GM19372 (cell line): ENCODE measurements at regions not wholly inside any gene's neighbourhood (a gene's known extent, or its start where the extent isn't known, plus 50 kb on each side); places are given as distances from the start of the nearest gene placed in this dataset.
"Not testable (repeated sequence)": the region's sequence is repeated elsewhere in the genome, so short reads cannot be mapped to it uniquely, and the experiment has no call there.

Source experiments
- ATAC-seq: cut with Tn5 transposase; IDR thresholded peaks from one replicate; pipeline ENCODE4 v1.9.1; 2021; ENCODE audit warnings: mild to moderate bottlenecking, low read depth, moderate library complexity; ENCODE audit not compliant: unreplicated experiment

DNA sequence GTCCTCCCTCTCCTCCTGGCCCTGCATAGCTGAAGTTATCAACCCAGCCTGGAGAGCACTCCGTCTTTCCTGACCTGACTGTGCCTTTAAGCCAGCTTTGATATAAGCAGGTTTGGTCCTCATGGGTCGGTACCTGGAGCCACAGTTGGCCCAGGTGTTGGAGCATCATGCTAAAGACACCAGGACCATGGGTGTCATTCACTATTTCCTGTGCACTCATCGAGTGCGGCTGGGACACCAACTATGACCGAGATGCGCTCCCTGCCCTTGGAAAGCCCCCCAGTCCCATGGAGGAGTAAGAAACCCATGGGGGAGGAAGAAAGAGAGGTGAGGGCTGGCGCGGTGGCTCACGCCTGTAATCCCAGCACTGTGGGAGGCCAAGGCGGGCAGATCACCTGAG, 78.9 kb upstream of the CCND2 start:
- ATAC-seq: no peak

DNA sequence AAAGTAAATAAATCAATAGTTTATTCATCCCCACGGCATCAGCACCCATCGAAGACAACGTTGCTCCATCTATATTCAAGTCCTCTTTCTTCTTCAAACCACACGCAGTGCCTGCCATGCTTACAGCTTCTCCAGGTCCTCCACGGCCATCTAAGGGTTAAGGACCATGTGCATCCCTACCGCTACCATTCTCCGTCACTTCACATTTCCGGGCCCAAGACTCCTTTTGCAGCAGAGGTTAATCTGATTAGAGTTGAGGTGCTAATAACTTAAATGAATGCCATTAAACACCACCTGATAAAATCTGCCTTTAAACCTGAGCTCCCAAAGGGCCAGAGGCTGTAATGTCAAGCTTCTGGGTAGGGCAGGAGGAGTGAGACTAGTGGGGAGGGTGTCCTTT, 79.7 kb upstream of the CCND2 start:
- ATAC-seq: no peak

DNA sequence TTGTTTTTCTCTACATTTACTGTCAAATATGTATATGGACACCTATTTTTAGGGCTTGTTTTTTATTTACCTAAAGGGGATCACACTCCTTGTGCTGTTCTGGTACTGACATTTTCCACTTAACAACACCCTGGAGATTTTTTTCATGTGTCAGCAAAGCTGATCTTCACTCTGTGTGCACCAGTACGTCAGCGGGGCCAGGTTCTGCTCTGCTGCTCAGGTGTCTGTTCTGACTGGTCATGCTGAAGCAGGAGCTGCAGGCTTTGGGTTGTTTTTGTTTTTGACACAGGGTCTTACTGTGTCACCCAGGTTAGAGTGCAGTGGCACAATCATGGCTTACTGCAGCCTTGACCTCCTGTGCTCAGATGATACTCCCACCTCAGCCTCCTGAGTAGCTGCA, 81.9 kb upstream of the CCND2 start:
- no peak for ATAC-seq

DNA sequence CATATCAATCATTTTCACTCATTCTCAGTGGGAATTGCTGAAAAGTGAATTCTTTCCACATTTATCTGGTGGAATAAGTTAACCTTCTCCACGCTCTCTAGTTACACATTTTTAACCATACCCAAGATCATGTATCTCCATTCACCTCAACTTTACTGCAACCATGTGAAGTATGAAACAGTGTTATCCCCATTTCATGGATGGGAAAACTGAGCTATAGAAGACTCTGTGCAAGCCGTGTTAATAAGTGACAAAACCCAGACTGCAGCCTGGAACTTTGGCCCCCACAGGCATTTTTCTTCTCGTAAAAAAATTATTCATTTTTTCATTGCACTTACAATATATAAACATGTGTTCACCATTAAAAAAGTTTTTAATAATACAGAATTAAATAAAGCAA, 82.4 kb upstream of the CCND2 start:
- no peak for ATAC-seq

DNA sequence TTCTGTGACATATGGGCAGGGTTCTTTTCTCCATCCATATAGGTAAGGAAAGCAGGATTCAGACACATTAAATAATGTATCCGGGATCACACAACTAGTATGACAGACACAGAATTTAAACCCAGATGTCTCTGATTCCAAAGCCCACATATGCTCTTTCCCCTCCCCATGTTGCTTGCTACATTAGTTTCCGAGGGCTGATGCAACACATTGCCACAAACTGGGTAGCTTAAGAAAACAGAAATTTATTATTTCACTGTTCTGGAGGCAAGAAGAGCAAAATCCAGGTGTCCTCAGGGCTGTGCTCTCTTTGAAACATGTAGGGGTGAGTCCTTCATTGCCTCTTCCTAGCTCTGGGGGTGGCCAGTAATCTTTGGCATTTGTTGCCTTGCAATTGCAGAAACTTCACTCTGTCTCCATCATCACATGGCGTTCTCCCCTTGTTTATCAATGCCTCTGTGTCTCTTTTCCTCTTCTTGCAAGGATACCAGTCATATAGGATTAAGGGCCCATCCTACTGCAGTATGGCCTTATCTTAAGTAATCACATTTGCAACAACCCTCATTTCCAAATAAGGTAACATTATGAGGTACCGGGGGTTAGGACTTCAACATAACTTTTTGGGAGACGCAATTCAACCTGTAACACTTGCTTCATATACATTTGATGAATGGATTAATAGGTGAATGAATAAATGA, 83.0 kb upstream of the CCND2 start:
- ATAC-seq: no peak

DNA sequence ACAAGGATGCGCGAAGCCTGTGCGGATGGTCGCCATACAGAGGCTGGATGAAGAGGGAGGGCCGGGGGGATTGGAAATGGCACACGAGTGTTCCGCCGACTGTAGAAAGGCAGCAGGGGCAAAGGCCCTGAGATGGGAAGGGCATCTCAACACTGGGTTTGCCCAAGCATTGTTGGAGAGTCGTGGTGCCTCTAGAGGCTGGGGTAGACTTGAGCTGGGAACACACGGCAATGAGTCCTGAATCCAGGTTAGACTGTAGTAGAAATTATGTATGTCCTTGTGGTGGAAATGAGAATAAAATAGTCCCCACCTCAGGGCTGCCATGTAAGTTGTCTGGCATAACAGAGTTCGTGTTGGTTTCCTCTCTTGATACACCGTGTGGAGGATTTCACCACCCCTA, 83.8 kb upstream of the CCND2 start:
- no peak for ATAC-seq

DNA sequence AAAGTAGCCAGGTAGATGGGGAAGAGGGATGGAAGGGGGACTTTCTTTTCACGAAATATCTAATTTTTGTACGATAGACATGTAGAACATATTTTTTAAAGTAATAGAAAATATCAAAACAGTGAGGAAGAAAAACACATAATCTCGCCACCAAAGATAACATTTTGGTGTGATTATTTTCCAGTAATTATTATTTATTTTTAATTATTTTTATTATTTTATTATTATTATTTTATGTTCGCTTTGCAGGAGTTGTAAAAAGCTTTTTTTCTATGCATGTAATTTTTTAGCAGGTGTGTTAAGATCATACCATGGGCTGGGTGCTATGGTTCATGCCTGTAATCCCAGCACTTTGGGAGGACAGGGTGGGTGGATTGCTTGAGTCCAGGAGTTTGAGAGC, 85.6 kb upstream of the CCND2 start:
- no peak for ATAC-seq

DNA sequence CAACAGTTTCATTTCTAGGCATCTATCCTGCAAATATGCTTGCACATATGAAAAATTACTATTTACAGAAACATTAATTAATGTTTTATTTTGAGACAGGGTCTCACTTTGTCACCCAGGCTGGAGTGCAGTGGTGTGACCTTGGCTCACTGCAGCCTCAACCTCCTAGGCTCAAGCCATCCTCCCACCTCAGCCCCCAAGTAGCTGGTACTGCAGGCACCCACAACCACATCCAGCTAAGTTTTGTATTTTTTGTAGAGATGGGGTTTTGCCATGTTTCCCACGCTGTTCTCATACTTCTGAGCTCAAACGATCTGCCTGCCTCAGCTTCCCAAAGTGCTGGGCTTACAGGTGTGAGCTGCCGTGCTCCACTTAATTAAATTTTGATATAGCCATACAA, 86.2 kb upstream of the CCND2 start:
- not testable (repeated sequence) for ATAC-seq

DNA sequence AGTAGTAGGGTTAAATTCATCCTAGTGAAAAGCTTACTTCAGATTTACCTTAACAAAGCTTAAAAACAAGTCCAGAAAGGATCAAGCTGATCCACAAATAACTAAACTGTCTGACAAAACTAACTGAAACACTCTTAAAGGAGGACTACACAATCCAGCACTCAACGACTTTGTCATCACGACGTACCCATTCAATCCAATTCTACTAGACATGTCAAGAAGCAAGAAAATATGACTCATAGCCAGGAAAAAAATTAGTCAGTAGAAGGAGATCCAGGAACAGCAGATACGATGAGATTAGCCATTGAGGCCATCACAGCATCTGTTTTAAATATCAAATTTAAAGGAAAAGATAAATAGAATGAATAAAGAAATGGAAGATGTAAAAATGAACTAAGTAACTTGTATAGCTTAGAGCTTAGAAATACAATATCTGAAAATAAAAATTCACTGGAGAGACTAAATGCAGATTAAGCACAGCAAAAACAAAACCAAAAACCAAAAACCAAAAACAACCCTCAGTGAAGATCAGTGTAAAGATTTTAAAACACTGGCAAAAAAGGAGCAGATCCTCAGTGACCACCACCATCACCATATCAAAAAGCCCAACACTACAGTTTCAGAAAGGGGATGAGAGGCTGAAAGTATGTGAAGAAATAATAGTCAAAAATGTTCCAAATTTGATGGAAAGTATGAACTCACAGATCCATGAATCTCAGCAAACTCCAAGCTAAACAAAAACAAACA, 95.0 kb upstream of the CCND2 start:
- no peak for ATAC-seq

DNA sequence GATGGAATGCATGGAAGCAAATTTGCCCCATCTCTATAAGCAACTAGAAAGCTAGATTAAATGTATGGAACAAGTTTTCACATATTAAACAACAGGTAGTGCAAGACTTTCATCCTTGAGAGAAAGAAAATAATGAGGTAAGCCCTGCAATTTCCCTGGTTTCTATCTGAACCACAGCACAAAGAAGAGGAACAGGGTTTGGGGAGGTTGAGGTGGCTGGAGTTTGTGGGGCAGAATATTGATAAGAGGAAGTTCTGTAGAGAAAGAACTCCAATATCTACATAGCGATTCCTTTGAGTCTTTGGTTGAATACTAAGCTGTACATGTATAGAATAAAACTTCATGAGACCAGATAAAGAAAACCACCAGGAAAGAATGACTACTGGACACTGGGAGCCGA, 96.3 kb upstream of the CCND2 start:
- ATAC-seq: no peak

DNA sequence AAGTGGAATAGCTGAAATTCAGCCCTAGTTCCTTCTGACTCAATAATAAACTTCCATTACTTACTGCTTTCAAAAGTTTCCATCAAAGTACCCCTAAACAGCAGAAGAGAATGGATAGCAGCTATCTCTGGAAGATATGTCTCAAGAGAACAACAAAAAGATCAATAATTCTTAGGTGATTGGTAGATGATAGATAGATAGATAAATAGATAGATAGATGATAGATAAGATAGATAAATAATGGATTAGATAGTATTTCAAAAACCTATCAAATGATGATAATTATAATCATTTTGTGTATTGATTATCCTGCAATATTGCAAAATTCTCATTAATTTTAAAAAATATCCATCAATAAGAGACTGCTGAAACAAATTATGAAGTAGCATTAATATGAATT, 97.4 kb upstream of the CCND2 start:
- no peak for ATAC-seq

DNA sequence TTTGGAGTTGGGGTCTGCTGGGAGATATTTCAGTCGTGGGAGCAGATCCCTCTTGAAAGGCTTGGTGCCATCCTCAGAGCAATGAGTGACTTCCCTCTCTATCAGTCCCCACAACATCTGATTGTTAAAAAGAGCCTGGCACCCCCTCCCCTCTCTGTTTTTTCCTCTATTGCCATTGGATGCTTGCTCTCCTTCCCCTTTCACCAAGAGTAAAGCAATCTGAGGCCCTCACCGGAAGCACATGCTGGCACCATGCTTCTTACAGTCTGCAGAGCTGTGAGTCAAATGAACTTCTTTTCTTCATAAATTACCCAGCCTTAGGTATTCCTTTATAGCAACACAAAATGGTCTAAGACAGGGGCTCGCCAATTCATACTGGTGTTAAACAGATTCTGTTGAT, 99.1 kb upstream of the CCND2 start:
- no peak for ATAC-seq

DNA sequence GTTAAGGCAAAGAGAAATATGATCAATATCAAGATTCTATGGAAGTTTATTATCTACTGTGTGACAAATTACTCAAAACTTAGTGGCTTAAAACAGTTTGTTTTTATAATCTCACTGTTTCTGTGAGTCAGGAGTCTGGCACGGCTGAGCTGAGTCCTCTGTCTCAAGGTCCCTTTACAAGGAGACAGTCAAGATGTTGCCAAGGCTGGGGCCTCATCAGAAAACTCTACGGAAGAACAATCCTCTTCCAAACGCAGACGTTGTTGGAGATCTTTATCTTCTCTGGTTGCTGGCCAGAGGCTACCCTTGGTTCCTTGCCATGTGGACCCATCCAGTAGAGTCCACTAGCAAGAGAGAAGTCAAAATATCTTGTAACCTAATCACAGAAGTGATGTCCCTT, 100.6 kb upstream of the CCND2 start:
- no peak for ATAC-seq

DNA sequence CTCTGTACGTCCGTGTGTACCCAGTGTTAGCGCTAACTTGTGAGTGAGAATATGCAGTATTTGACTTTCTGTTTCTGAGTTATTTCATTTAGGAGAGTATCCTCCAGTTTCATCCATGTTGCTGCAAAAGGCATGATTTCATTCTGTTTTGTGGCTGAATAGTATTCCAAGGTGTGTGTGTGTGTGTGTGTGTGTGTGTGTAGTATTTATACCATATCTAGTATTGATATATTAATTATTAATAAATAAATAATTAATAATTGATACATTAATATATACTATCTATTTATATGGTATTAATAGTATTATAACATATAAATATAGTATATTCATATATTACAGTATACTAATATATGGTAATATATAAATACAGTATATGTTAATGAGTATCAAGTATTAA, 101.8 kb upstream of the CCND2 start:
- no peak for ATAC-seq

DNA sequence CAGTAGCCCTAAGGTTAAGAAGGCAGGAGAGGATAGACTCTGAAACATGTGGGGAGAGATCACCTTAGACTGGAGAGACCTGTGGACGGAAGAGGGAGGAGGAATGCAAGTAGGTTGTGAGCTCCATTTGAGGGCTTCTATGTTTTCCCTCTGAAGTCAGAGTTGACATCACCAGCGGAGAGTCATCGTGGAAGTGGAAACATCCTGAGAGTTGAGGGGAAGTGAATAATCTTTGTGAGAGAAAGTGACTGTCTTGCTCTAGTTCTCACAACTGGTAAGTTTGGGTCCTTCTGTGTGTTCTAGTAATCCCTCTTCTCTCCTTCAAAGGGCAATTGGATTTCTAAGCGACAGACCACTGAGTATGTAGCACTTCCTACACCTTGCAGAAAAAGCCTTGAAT, 103.6 kb upstream of the CCND2 start:
- no peak for ATAC-seq

DNA sequence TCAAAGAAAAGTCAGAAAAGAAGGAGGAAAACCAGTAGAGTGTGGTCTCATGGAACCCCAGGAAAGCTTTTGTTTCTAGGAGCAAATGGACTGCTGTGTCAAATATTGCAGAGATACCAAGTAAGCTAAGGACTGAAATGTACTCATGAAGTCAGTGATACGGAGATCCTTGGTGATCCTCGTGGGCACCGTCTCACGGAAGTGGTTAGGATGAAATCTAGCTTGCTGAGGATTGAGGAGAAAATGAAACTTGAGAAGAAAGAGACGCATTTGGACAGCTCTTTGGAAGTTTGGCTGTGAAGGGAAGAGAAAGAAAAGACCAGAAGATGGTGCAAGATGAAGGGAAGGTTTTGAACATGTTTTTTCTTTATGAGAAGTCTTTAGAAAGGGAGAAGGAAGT, 104.0 kb upstream of the CCND2 start:
- ATAC-seq: no peak

DNA sequence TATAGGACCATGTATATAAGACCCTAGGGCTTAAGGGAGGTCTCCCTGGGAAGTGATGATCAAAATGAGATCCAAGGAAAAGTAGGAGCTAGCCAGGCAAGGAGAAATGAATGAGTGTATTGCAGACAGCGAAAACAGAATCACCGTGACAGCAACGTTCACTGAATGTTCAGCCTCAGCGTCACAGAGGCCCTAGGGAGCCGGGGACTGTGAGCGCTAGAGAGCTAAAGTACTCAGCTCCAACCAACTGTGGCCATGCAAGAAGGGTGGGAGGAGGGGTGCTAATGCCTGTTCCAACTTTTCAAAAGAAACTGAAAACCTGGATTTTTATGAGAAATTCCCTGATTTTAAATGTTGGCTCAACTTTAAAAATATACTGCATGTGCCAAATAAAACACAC, 105.5 kb upstream of the CCND2 start:
- no peak for ATAC-seq

DNA sequence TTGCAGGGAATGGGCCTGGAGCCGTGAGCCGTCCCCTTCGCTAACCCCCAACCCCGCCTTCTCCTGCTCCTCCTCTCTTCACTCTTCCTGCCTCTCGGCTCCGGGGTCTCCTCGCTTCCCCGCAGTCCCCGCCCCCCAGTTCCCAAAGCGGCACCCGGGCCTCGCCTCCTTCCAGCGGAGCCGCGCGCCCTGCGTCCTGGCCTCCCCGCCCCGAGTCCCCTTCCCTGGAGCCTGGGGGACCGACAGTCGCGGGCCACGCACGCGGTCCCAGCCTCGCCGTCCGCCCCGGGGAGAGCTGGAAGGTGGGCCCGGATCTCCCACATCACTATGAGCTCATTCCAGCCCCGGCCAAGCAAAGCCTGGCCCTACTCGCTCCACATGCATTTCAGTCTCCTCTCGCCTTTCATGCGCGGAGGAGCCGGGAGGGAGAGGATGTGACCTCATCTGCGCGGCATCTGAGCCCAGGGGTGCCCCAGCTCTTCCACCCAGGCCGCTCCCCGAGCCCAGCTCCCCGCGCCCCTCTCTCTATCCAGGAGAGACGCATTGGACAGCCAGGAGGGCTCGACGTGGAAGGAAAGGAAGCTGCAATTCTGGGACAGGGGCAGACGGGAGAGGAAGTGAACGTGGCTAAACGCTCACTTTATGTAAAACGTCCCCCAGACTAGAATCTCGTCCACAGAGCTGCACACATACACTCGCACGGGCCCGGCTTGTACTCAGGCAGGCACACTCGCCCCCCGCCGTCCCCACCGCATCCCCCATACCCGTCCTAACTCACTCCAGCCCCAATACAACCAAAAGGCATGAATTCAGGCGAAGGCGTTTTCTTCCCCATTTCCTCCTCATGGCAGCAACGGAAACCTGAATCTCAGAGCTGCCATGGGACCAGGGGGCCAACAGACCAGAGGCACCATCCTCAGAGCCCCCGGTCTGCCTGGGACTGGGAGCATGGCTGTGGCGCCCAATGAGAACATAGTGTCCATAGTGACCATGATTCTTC, 108.7 kb upstream of the CCND2 start:
- ATAC-seq: no peak

DNA sequence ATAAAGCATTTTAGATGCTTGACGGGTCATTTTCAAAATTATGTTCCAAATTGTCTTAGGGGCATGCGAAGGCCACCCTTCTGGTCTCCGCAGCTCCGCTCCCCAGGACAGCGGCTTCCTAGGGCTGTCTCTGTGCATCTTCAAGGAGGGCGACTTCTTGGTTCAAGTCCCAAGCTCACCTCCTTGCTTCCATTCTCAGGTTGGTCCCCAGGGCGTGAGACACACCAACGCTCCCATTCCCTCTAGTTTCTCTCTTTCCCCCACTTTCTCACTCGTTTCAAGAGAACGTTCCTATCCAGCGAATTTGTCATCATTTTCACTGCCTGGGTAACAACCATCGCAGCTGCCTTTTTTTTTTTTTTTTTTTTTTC, 109.4 kb upstream of the CCND2 start:
- ATAC-seq: no peak

DNA sequence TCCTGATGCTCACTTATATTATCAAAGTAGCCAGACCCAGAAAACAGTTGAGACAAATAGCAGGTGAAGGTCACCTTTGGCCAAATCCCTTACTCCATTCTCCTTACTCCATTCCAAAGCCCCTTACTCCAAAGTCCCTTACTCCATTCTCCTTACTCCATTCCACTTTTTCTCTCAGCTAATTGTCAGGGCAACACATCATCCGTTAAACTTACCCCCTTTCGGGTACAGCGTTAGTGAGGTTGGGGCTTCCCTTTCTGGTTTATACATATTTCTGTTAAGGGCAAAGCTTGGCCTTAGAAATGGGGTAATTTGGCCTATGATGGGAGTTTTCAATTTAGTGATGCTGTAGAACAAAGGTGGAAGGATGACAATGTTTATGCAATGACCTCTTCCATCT, 111.8 kb upstream of the CCND2 start:
- no peak for ATAC-seq

DNA sequence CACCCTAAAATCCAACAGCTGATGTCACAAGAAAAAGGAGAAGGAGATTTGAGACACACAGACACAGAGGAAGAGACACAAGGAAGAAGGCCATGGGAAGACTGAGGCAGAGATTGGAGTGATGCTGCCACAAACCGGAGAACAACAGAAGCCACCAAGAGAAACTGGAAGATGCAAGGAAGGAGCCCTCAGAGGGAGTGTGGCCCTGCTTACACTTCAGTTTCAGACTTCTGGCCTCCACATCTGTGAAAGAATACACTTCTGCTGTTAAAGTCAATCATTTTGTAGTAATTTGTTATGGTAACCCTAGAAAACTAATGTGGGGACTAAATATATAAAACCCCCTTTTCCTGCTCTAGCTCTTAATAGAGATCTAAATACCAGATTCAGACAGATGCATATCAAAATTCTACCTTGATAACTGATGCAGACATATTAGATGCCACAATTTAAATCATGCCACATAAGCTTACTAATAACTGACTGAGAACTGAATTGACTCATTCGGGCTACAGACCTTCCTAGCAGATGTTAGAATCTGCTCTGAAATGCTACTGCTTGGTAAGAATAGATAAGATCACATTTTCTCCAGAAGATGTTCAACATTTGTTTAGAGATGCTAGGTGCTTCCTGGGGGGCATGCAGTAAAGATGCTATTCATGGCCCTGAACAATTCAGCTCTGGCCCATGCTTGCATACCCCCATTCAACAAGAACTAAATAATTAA, 113.1 kb upstream of the CCND2 start:
- ATAC-seq: no peak
